ENCODE measurements at regions not wholly inside any gene's neighbourhood (a gene's known extent, or its start where the extent isn't known, plus 50 kb on each side); places are given as distances from the start of the nearest gene placed in this dataset.

GRCh38 chr9:70475211-70475610, 60.8 kb upstream of the KLF9 start:
- intact Hi-C loops (cut with micrococcal nuclease) = loop anchor here (10.0 kb wide), 1 partner anchor 60 kb away; no protein-coding TSS in a partner anchor
- no peak overlapping the region for H2AFZ ChIP-seq (ENCODE audit: low read depth, low read length, poor library complexity, severe bottlenecking)
- ChIA-PET CTCF (interaction anchor here (1.2 kb wide), 1 partner anchor 9 kb away, joined by 4 read pairs; no protein-coding TSS in a partner anchor), POLR2A (no interaction called here), RAD21 (ENCODE audit: low non-redundant PET in 1 of 2, low total read pairs in 2 of 2, uncharacterized antibody in 2 of 2, unreplicated experiment in 2 of 2) (no interaction called here)
- H4K20me1 ChIP-seq (ENCODE audit: insufficient read depth) = no peaks in the 10 kb centered on the region
- H3K4me3 ChIP-seq (replicated peaks in 1 of 2; ENCODE audit: low read depth in 1 of 2, low read length in 2 of 2) = no peak overlapping the region
- no peak for TF ChIP-seq SIN3A (IDR thresholded peaks at IDR 0.05; ENCODE audit: low read depth)
- no peak for TF ChIP-seq YY1 (IDR thresholded peaks at IDR 0.05; ENCODE audit: extremely low read depth, insufficient replicate concordance, low read depth, low read length)
- TF ChIP-seq EZH2 (IDR thresholded peaks at IDR 0.05) = no peak
- TF ChIP-seq ZBTB33 (IDR thresholded peaks at IDR 0.05; ENCODE audit: extremely low read depth, insufficient replicate concordance, low read length) = no peak
- TF ChIP-seq, protein P1, sequence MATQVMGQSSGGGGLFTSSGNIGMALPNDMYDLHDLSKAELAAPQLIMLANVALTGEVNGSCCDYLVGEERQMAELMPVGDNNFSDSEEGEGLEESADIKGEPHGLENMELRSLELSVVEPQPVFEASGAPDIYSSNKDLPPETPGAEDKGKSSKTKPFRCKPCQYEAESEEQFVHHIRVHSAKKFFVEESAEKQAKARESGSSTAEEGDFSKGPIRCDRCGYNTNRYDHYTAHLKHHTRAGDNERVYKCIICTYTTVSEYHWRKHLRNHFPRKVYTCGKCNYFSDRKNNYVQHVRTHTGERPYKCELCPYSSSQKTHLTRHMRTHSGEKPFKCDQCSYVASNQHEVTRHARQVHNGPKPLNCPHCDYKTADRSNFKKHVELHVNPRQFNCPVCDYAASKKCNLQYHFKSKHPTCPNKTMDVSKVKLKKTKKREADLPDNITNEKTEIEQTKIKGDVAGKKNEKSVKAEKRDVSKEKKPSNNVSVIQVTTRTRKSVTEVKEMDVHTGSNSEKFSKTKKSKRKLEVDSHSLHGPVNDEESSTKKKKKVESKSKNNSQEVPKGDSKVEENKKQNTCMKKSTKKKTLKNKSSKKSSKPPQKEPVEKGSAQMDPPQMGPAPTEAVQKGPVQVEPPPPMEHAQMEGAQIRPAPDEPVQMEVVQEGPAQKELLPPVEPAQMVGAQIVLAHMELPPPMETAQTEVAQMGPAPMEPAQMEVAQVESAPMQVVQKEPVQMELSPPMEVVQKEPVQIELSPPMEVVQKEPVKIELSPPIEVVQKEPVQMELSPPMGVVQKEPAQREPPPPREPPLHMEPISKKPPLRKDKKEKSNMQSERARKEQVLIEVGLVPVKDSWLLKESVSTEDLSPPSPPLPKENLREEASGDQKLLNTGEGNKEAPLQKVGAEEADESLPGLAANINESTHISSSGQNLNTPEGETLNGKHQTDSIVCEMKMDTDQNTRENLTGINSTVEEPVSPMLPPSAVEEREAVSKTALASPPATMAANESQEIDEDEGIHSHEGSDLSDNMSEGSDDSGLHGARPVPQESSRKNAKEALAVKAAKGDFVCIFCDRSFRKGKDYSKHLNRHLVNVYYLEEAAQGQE (IDR thresholded peaks at IDR 0.05; ENCODE audit: low read depth) = no peak
- TF ChIP-seq SP1 (IDR thresholded peaks at IDR 0.05; ENCODE audit: low read depth) = no peak
- TF ChIP-seq SRF (IDR thresholded peaks at IDR 0.05; ENCODE audit: low read depth) = no peak
- no peak for TF ChIP-seq EZH2phosphoT487 (IDR thresholded peaks at IDR 0.05; ENCODE audit: borderline replicate concordance)
- no peak for TF ChIP-seq CBX3 (IDR thresholded peaks at IDR 0.05; ENCODE audit: low read depth)
- TF ChIP-seq, protein P2, sequence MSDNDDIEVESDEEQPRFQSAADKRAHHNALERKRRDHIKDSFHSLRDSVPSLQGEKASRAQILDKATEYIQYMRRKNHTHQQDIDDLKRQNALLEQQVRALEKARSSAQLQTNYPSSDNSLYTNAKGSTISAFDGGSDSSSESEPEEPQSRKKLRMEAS (IDR thresholded peaks at IDR 0.05) = no peak
- TF ChIP-seq TCF7L2 (IDR thresholded peaks at IDR 0.05; ENCODE audit: borderline replicate concordance, extremely low read depth, insufficient read depth, insufficient read length) = no peak
- TF ChIP-seq POLR2AphosphoS5 (IDR thresholded peaks at IDR 0.05; ENCODE audit: low read depth, low read length) = no peak
- TF ChIP-seq, protein P3, sequence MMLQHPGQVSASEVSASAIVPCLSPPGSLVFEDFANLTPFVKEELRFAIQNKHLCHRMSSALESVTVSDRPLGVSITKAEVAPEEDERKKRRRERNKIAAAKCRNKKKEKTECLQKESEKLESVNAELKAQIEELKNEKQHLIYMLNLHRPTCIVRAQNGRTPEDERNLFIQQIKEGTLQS (IDR thresholded peaks at IDR 0.05) = no peak
- TF ChIP-seq ZFX (IDR thresholded peaks at IDR 0.05) = no peak
- TF ChIP-seq, protein P4, sequence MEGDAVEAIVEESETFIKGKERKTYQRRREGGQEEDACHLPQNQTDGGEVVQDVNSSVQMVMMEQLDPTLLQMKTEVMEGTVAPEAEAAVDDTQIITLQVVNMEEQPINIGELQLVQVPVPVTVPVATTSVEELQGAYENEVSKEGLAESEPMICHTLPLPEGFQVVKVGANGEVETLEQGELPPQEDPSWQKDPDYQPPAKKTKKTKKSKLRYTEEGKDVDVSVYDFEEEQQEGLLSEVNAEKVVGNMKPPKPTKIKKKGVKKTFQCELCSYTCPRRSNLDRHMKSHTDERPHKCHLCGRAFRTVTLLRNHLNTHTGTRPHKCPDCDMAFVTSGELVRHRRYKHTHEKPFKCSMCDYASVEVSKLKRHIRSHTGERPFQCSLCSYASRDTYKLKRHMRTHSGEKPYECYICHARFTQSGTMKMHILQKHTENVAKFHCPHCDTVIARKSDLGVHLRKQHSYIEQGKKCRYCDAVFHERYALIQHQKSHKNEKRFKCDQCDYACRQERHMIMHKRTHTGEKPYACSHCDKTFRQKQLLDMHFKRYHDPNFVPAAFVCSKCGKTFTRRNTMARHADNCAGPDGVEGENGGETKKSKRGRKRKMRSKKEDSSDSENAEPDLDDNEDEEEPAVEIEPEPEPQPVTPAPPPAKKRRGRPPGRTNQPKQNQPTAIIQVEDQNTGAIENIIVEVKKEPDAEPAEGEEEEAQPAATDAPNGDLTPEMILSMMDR (IDR thresholded peaks at IDR 0.05 in 2 of 3, conservative IDR thresholded peaks at IDR 0.05 in 1 of 3; ENCODE audit: borderline replicate concordance in 1 of 3, insufficient read depth in 1 of 3, low read depth in 2 of 3, low read length in 2 of 3) = no peak
- TF ChIP-seq JUND (IDR thresholded peaks at IDR 0.05) = no peak
- TF ChIP-seq ELF1 (IDR thresholded peaks at IDR 0.05; ENCODE audit: borderline replicate concordance, low read depth) = no peak
- no peak for TF ChIP-seq FOSL1 (IDR thresholded peaks at IDR 0.05; ENCODE audit: low read depth)
- TF ChIP-seq EGR1 (IDR thresholded peaks at IDR 0.05; ENCODE audit: low read depth) = no peak
- H3K27ac ChIP-seq (ENCODE audit: low read depth, low read length) = no peak overlapping the region
- ATAC-seq = no peak
- no TSS peak for BruUV-seq (replicated peaks)
- H3K9me3 ChIP-seq (ENCODE audit: control insufficient read depth in 1 of 2, insufficient read depth in 1 of 2, low read depth in 1 of 2, low read length in 2 of 2) = no peaks in the 10 kb centered on the region
- DNase-seq (ENCODE audit: low read depth, low spot score) = no peak
- H3K36me3 ChIP-seq (ENCODE audit: control insufficient read depth in 1 of 2, insufficient read depth in 2 of 2, low read length in 2 of 2) = no peaks in the 10 kb centered on the region
- H3K4me1 ChIP-seq (ENCODE audit: control insufficient read depth in 1 of 2, insufficient read depth in 2 of 2, low read length in 2 of 2) = peaks cover 0 to 24% of the 10 kb centered on the region in 2 experiments; a peak in 2 of 4 replicates
- no peaks in the 10 kb centered on the region for H3K9me2 ChIP-seq (ENCODE audit: insufficient read depth)
- no peaks in the 10 kb centered on the region for H3K27me3 ChIP-seq (ENCODE audit: insufficient read depth, low read length)
- H3K9ac ChIP-seq (ENCODE audit: low read length) = no peak overlapping the region
- no peak overlapping the region for H3K4me2 ChIP-seq (ENCODE audit: low read length)
- H3K79me2 ChIP-seq (ENCODE audit: insufficient read depth, low read length) = no peaks in the 10 kb centered on the region
